H1 (cell line): ENCODE measurements at regions not wholly inside any gene's neighbourhood (a gene's known extent, or its start where the extent isn't known, plus 50 kb on each side); places are given as distances from the start of the nearest gene placed in this dataset.

ENCODE experiments used
- CTCF ChIA-PET: fragments of 300-600 bp; sonication (Branson Sonifier 250); formaldehyde crosslinking; loops from one replicate; lab custom pipeline; 2021; ENCODE audit not compliant: partially characterized antibody; lab: Charles Lee
- POLR2A ChIA-PET: fragments of 300-600 bp; sonication (Branson Sonifier 250); formaldehyde crosslinking; loops from one replicate; lab custom pipeline; 2021; ENCODE audit warnings: inconsistent platforms; ENCODE audit not compliant: partially characterized antibody; lab: Charles Lee
- DNase-seq, 2 experiments: peaks; one replicate each; pipeline versions ENCODE4 v3.0.0 to v3.0.0-alpha.2; 2010 to 2022; ENCODE audit warnings: low spot score in 2 of 2, low read depth in 1 of 2, mixed read lengths in 1 of 2
- FAIRE-seq: peaks from 2 replicates; lab custom pipeline; 2011; peaks lifted over from hg19 to GRCh38; lab: Jason Lieb, UNC
- H2AFZ ChIP-seq: 2 replicates; pipeline ENCODE4 v1.8.1; 2012; ENCODE audit warnings: low read length, inconsistent platforms
- H2AK5ac ChIP-seq: 2 replicates; pipeline ENCODE4 v1.6.1; 2013; ENCODE audit warnings: low read depth, low read length
- H2BK120ac ChIP-seq: replicated peaks from 2 replicates; pipeline ENCODE3; 2013; ENCODE audit warnings: low read depth, low read length, inconsistent platforms
- H2BK12ac ChIP-seq: 2 replicates; pipeline ENCODE4 v1.6.1; 2013; ENCODE audit warnings: low read depth, low read length
- H2BK15ac ChIP-seq: 2 replicates; pipeline ENCODE4 v1.6.1; 2013; ENCODE audit warnings: low read length
- H2BK20ac ChIP-seq: 2 replicates; pipeline ENCODE4 v1.6.1; 2013; ENCODE audit warnings: low read length
- H2BK5ac ChIP-seq: 2 replicates; pipeline ENCODE4 v1.6.1; 2013; ENCODE audit warnings: low read depth, low read length
- H3K14ac ChIP-seq: 2 replicates; pipeline ENCODE4 v1.6.1; 2013; ENCODE audit warnings: inconsistent platforms; ENCODE audit not compliant: insufficient read length
- H3K18ac ChIP-seq: 2 replicates; pipeline ENCODE4 v1.6.1; 2013; ENCODE audit warnings: low read length; ENCODE audit errors: extremely low read depth
- H3K23ac ChIP-seq: 2 replicates; pipeline ENCODE4 v1.6.1; 2013; ENCODE audit warnings: inconsistent platforms; ENCODE audit not compliant: insufficient read length
- H3K23me2 ChIP-seq: 2 replicates; pipeline ENCODE4 v1.6.1; 2013; ENCODE audit warnings: low read depth, low read length
- H3K27ac ChIP-seq: 2 replicates; pipeline ENCODE4 v1.6.1; 2011; ENCODE audit warnings: low read depth, low read length, inconsistent platforms
- H3K27me3 ChIP-seq, 4 experiments: replicated peaks in 1 of 4; 1 replicate in 1 of 4; 2 replicates in 3 of 4; pipeline versions ENCODE4 v1.6.1 to v1.8.1; 2011 to 2013; ENCODE audit warnings: low read length in 3 of 4, mild to moderate bottlenecking in 3 of 4, inconsistent platforms in 2 of 4, mixed read lengths in 2 of 4, moderate library complexity in 1 of 4; ENCODE audit not compliant: control insufficient read depth in 3 of 4, insufficient read depth in 3 of 4; ENCODE audit errors: extremely low read depth in 1 of 4
- H3K36me3 ChIP-seq, 4 experiments: 2 replicates each; pipeline versions ENCODE4 v1.6.1 to v1.8.1; 2011 to 2013; ENCODE audit warnings: mild to moderate bottlenecking in 4 of 4, low read length in 3 of 4, moderate library complexity in 2 of 4, control low read depth in 1 of 4, inconsistent platforms in 1 of 4; ENCODE audit not compliant: insufficient read depth in 4 of 4, control insufficient read depth in 2 of 4
- H3K4ac ChIP-seq: replicated peaks from 2 replicates; pipeline ENCODE3; 2013; ENCODE audit warnings: low read length, low read depth, mixed read lengths, inconsistent platforms; ENCODE audit not compliant: insufficient read length
- H3K4me1 ChIP-seq, 4 experiments: replicated peaks in 1 of 4; 1 replicate in 1 of 4; 2 replicates in 3 of 4; pipeline versions ENCODE4 v1.6.1 to v1.8.1; 2011 to 2013; ENCODE audit warnings: low read length in 3 of 4, inconsistent platforms in 2 of 4, mixed read lengths in 1 of 4; ENCODE audit not compliant: insufficient read depth in 4 of 4, control insufficient read depth in 3 of 4
- H3K4me2 ChIP-seq, 2 experiments: 2 replicates each; pipeline versions ENCODE4 v1.6.1 to v1.8.1; 2011 to 2013; ENCODE audit warnings: low read depth in 2 of 2, low read length in 2 of 2, control low read depth in 1 of 2, inconsistent platforms in 1 of 2, mild to moderate bottlenecking in 1 of 2; ENCODE audit not compliant: insufficient read depth in 1 of 2
- H3K4me3 ChIP-seq, 4 experiments: fragments of 200-600, 300-600 bp in 1 of 4; sonication (generic), shearing (Covaris generic), sonication (Bioruptor Twin) in 1 of 4; 2 replicates each; pipeline versions ENCODE4 v1.5.1 to v1.8.1; 2011 to 2016; ENCODE audit warnings: low read length in 4 of 4, low read depth in 3 of 4, control low read depth in 2 of 4, inconsistent platforms in 2 of 4, mild to moderate bottlenecking in 2 of 4, mixed read lengths in 1 of 4, moderate library complexity in 1 of 4; ENCODE audit not compliant: insufficient read depth in 2 of 4; ENCODE audit errors: extremely low read depth in 1 of 4
- H3K56ac ChIP-seq: replicated peaks from 2 replicates; pipeline ENCODE3; 2013; ENCODE audit warnings: low read depth, mild to moderate bottlenecking, mixed read lengths, low read length, inconsistent platforms; ENCODE audit not compliant: insufficient read length
- H3K79me1 ChIP-seq: 2 replicates; pipeline ENCODE4 v1.6.1; 2013; ENCODE audit warnings: low read depth, low read length, control low read depth
- H3K79me2 ChIP-seq, 2 experiments: 2 replicates each; pipeline versions ENCODE4 v1.6.1 to v1.8.1; 2012 to 2013; ENCODE audit warnings: low read length in 2 of 2, mild to moderate bottlenecking in 2 of 2, inconsistent platforms in 1 of 2; ENCODE audit not compliant: insufficient read depth in 2 of 2, control insufficient read depth in 1 of 2
- H3K9ac ChIP-seq, 4 experiments: replicated peaks in 1 of 4; 1 replicate in 1 of 4; 2 replicates in 3 of 4; pipeline versions ENCODE4 v1.6.1 to v1.8.1; 2011 to 2013; ENCODE audit warnings: low read depth in 3 of 4, low read length in 3 of 4, control low read depth in 2 of 4, mild to moderate bottlenecking in 2 of 4, moderate library complexity in 2 of 4, inconsistent platforms in 1 of 4; ENCODE audit errors: extremely low read depth in 1 of 4
- H3K9me3 ChIP-seq, 2 experiments: 2 replicates each; pipeline versions ENCODE4 v1.6.1 to v1.8.1; 2012 to 2013; ENCODE audit warnings: mild to moderate bottlenecking in 2 of 2, moderate library complexity in 2 of 2, control low read depth in 1 of 2, inconsistent platforms in 1 of 2, low read depth in 1 of 2, low read length in 1 of 2, mixed read lengths in 1 of 2; ENCODE audit not compliant: insufficient read depth in 2 of 2
- H4K20me1 ChIP-seq, 2 experiments: replicated peaks in 1 of 2; 2 replicates each; pipeline versions ENCODE3 to v1.8.1; 2011 to 2013; ENCODE audit warnings: inconsistent platforms in 2 of 2, low read length in 2 of 2, mild to moderate bottlenecking in 1 of 2; ENCODE audit not compliant: insufficient read depth in 2 of 2, control insufficient read depth in 1 of 2
- H4K5ac ChIP-seq: 2 replicates; pipeline ENCODE4 v1.6.1; 2013; ENCODE audit warnings: low read length, low read depth, mixed read lengths, inconsistent platforms; ENCODE audit not compliant: insufficient read length
- H4K8ac ChIP-seq: 2 replicates; pipeline ENCODE4 v1.8.0; 2013; ENCODE audit warnings: mild to moderate bottlenecking, moderate library complexity, low read length, inconsistent platforms; ENCODE audit not compliant: insufficient read depth; ENCODE audit errors: extremely low read depth
- H4K91ac ChIP-seq: replicated peaks from 2 replicates; pipeline ENCODE3; 2013; ENCODE audit warnings: low read length, mixed read lengths, inconsistent platforms; ENCODE audit not compliant: insufficient read length
- CBX5 ChIP-seq: fragments of 300-800, 300-1000 bp; sonication (generic); IDR thresholded peaks from 2 replicates; pipeline ENCODE4 v1.7.1; 2016; ENCODE audit warnings: antibody characterized with exemption, low read length, low read depth
- MAFK ChIP-seq: IDR thresholded peaks from 2 replicates; pipeline ENCODE4 v1.6.1; 2012; ENCODE audit warnings: low read depth, mild to moderate bottlenecking, improper control_type of control experiment, low read length
- MAX ChIP-seq: IDR thresholded peaks from 2 replicates; pipeline ENCODE4 v1.6.1; 2012; ENCODE audit warnings: inconsistent platforms
- SIN3A ChIP-seq, 2 experiments: IDR thresholded peaks in 1 of 2; conservative IDR thresholded peaks in 1 of 2; 2 replicates each; pipeline ENCODE4 v1.6.1; 2011 to 2012; ENCODE audit warnings: low read length in 2 of 2, improper control_type of control experiment in 1 of 2, low read depth in 1 of 2, mild to moderate bottlenecking in 1 of 2
- TEAD4 ChIP-seq: IDR thresholded peaks from 2 replicates; pipeline ENCODE4 v1.6.1; 2012; ENCODE audit warnings: low read depth, low read length, inconsistent platforms, mixed read lengths
- WGBS, 2 experiments: shearing (Covaris generic) in 1 of 2; methylation state at CpG; one replicate each; pipeline versions ENCODE4 v1.1.6 to v1.1.7; 2013 to 2015; ENCODE audit warnings: low lambda C conversion rate in 2 of 2, mixed read lengths in 2 of 2, inconsistent platforms in 1 of 2, low coverage in 1 of 2, missing lambda C conversion rate in 1 of 2; ENCODE audit not compliant: insufficient replicate concordance in 2 of 2, insufficient coverage in 1 of 2, insufficient read length in 1 of 2; ENCODE audit errors: extremely low coverage in 1 of 2, missing lambda C conversion rate in 1 of 2; 5-methylcytosine and 5-hydroxymethylcytosine counted together

- CTCF ChIA-PET: no interaction called here
Observed at GRCh38 chr12:40635141-40635731, 57.0 kb upstream of the CNTN1 start.

More at GRCh38 chr12:40635141-40635731, 57.0 kb upstream of the CNTN1 start:
- Histone ChIP-seq H2AFZ (0 out of 2 replicates have a peak overlapping the region, but pooled peaks have one; percentile 14), H4K5ac (no peak overlapping the region), H3K9ac (no peak overlapping the region), H2BK15ac (no peak overlapping the region), H3K23ac (no peak overlapping the region), H3K27me3 (no peaks in the 10 kb centered on the region), H3K23me2 (no peaks in the 10 kb centered on the region), H3K4ac (no peak overlapping the region), H3K79me2 (no peaks in the 10 kb centered on the region), H4K91ac (no peak overlapping the region), H3K56ac (no peak overlapping the region), H3K4me3 (no peak overlapping the region), H3K4me2 (no peak overlapping the region), H2BK12ac (no peak overlapping the region), H3K27ac (no peak overlapping the region), H2BK120ac (no peak overlapping the region), H3K79me1 (no peaks in the 10 kb centered on the region), H2BK20ac (no peak overlapping the region), H3K14ac (no peak overlapping the region), H2AK5ac (no peak overlapping the region), H4K8ac (no peak overlapping the region), H3K18ac (no peak overlapping the region), H3K36me3 (no peaks in the 10 kb centered on the region), H3K9me3 (no peaks in the 10 kb centered on the region; a peak in 1 of 4 replicates), H3K4me1 (no peaks in the 10 kb centered on the region), H4K20me1 (no peaks in the 10 kb centered on the region), H2BK5ac (no peak overlapping the region)
- 95% methylated on average over 1 of the region's 1 CpG; no CpG with 5 or more reads in 1 of the 2 experiments for WGBS, 2 experiments
- POLR2A ChIA-PET: no interaction called here
- FAIRE-seq (no peak), DNase-seq (no peak)
- no peak for TF ChIP-seq TEAD4
- no peak for TF ChIP-seq CBX5
- TF ChIP-seq MAFK: no peak
- TF ChIP-seq MAX: no peak
- TF ChIP-seq SIN3A (conservative IDR thresholded peaks at IDR 0.05 in 1 of 2, IDR thresholded peaks at IDR 0.05 in 1 of 2; ENCODE audit: low read depth in 1 of 2, low read length in 2 of 2): no peak
